ENCODE measurements at regions not wholly inside any gene's neighbourhood (a gene's known extent, or its start where the extent isn't known, plus 50 kb on each side); places are given as distances from the start of the nearest gene placed in this dataset.

GRCh38 chr2:8535821-8536685, 145.8 kb upstream of the ID2 start:
- peaks cover 36% of the 10 kb centered on the region for H3K4me1 ChIP-seq (ENCODE audit: control insufficient read depth, insufficient read depth, low read length, poor library complexity, severe bottlenecking)
- no peak overlapping the region for H3K4me3 ChIP-seq (ENCODE audit: extremely low read depth, insufficient read depth, low read length, poor library complexity, severe bottlenecking)
- peaks cover 12% of the 10 kb centered on the region for H3K9me3 ChIP-seq (ENCODE audit: control insufficient read depth, low read length)
- peak overlapping the region; percentile 75 for H3K27ac ChIP-seq (ENCODE audit: low read depth, low read length, severe bottlenecking)
- WGBS, 2 experiments (ENCODE audit: insufficient coverage in 2 of 2) = 79 to 83% methylated on average over 13 to 15 of the region's 19 CpGs
- no peaks in the 10 kb centered on the region for H3K36me3 ChIP-seq (ENCODE audit: control insufficient read depth, insufficient read depth, low read length)

GRCh38 chr2:8536686-8537561, 144.9 kb upstream of the ID2 start:
- 84 to 85% methylated on average over 10 to 13 of the region's 16 CpGs for WGBS, 2 experiments (ENCODE audit: insufficient coverage in 2 of 2)
- peaks cover 5% of the 10 kb centered on the region for H3K9me3 ChIP-seq (ENCODE audit: control insufficient read depth, low read length)
- H3K36me3 ChIP-seq (ENCODE audit: control insufficient read depth, insufficient read depth, low read length) = no peaks in the 10 kb centered on the region
- H3K4me3 ChIP-seq (ENCODE audit: extremely low read depth, insufficient read depth, low read length, poor library complexity, severe bottlenecking) = no peak overlapping the region
- peak overlapping the region; percentile 24 for H3K27ac ChIP-seq (ENCODE audit: low read depth, low read length, severe bottlenecking)
- H3K4me1 ChIP-seq (ENCODE audit: control insufficient read depth, insufficient read depth, low read length, poor library complexity, severe bottlenecking) = peaks cover 36% of the 10 kb centered on the region

GRCh38 chr2:8537562-8538155, 144.2 kb upstream of the ID2 start:
- 88 to 100% methylated on average over 2 of the region's 4 CpGs for WGBS, 2 experiments (ENCODE audit: insufficient coverage in 2 of 2)
- Histone ChIP-seq H3K27ac (ENCODE audit: low read depth, low read length, severe bottlenecking) (no peak overlapping the region), H3K4me1 (ENCODE audit: control insufficient read depth, insufficient read depth, low read length, poor library complexity, severe bottlenecking) (peaks cover 36% of the 10 kb centered on the region), H3K36me3 (ENCODE audit: control insufficient read depth, insufficient read depth, low read length) (no peaks in the 10 kb centered on the region), H3K4me3 (ENCODE audit: extremely low read depth, insufficient read depth, low read length, poor library complexity, severe bottlenecking) (no peak overlapping the region), H3K9me3 (ENCODE audit: control insufficient read depth, low read length) (no peaks in the 10 kb centered on the region)

GRCh38 chr2:8538531-8538930, 143.3 kb upstream of the ID2 start:
- H3K9me3 ChIP-seq (ENCODE audit: control insufficient read depth, low read length) = no peaks in the 10 kb centered on the region
- 94 to 95% methylated on average over 4 to 9 of the region's 9 CpGs for WGBS, 2 experiments (ENCODE audit: insufficient coverage in 2 of 2)
- H3K4me1 ChIP-seq (ENCODE audit: control insufficient read depth, insufficient read depth, low read length, poor library complexity, severe bottlenecking) = peaks cover 41% of the 10 kb centered on the region
- no peak overlapping the region for H3K4me3 ChIP-seq (ENCODE audit: extremely low read depth, insufficient read depth, low read length, poor library complexity, severe bottlenecking)
- no peaks in the 10 kb centered on the region for H3K36me3 ChIP-seq (ENCODE audit: control insufficient read depth, insufficient read depth, low read length)
- H3K27ac ChIP-seq (ENCODE audit: low read depth, low read length, severe bottlenecking) = no peak overlapping the region

GRCh38 chr2:8538931-8539621, 142.8 kb upstream of the ID2 start:
- Histone ChIP-seq H3K4me3 (ENCODE audit: extremely low read depth, insufficient read depth, low read length, poor library complexity, severe bottlenecking) (no peak overlapping the region), H3K4me1 (ENCODE audit: control insufficient read depth, insufficient read depth, low read length, poor library complexity, severe bottlenecking) (peaks cover 45% of the 10 kb centered on the region), H3K27ac (ENCODE audit: low read depth, low read length, severe bottlenecking) (no peak overlapping the region), H3K36me3 (ENCODE audit: control insufficient read depth, insufficient read depth, low read length) (no peaks in the 10 kb centered on the region), H3K9me3 (ENCODE audit: control insufficient read depth, low read length) (no peaks in the 10 kb centered on the region)
- WGBS, 2 experiments (ENCODE audit: insufficient coverage in 2 of 2) = 96% methylated on average over 12 to 13 of the region's 14 CpGs

- Histone ChIP-seq H3K36me3 (ENCODE audit: control insufficient read depth, insufficient read depth, low read length) (no peaks in the 10 kb centered on the region), H3K27ac (ENCODE audit: low read depth, low read length, severe bottlenecking) (no peak overlapping the region), H3K9me3 (ENCODE audit: control insufficient read depth, low read length) (no peaks in the 10 kb centered on the region), H3K4me1 (ENCODE audit: control insufficient read depth, insufficient read depth, low read length, poor library complexity, severe bottlenecking) (peaks cover 46% of the 10 kb centered on the region), H3K4me3 (ENCODE audit: extremely low read depth, insufficient read depth, low read length, poor library complexity, severe bottlenecking) (no peak overlapping the region)
- WGBS, 2 experiments (ENCODE audit: insufficient coverage in 2 of 2) = 80 to 89% methylated on average over 8 to 14 of the region's 14 CpGs
These were observed 141.9 kb upstream of the ID2 start for GRCh38 chr2:8539743-8540551.

GRCh38 chr2:8540552-8541055, 141.3 kb upstream of the ID2 start:
- no peaks in the 10 kb centered on the region for H3K36me3 ChIP-seq (ENCODE audit: control insufficient read depth, insufficient read depth, low read length)
- no peaks in the 10 kb centered on the region for H3K9me3 ChIP-seq (ENCODE audit: control insufficient read depth, low read length)
- H3K27ac ChIP-seq (ENCODE audit: low read depth, low read length, severe bottlenecking) = no peak overlapping the region
- 63 to 94% methylated on average over 1 to 2 of the region's 2 CpGs for WGBS, 2 experiments (ENCODE audit: insufficient coverage in 2 of 2)
- H3K4me3 ChIP-seq (ENCODE audit: extremely low read depth, insufficient read depth, low read length, poor library complexity, severe bottlenecking) = no peak overlapping the region
- peaks cover 44% of the 10 kb centered on the region for H3K4me1 ChIP-seq (ENCODE audit: control insufficient read depth, insufficient read depth, low read length, poor library complexity, severe bottlenecking)

GRCh38 chr2:8541223-8541622, 140.6 kb upstream of the ID2 start:
- Histone ChIP-seq H3K4me1 (ENCODE audit: control insufficient read depth, insufficient read depth, low read length, poor library complexity, severe bottlenecking) (peaks cover 38% of the 10 kb centered on the region), H3K27ac (ENCODE audit: low read depth, low read length, severe bottlenecking) (no peak overlapping the region), H3K9me3 (ENCODE audit: control insufficient read depth, low read length) (no peaks in the 10 kb centered on the region), H3K4me3 (ENCODE audit: extremely low read depth, insufficient read depth, low read length, poor library complexity, severe bottlenecking) (no peak overlapping the region), H3K36me3 (ENCODE audit: control insufficient read depth, insufficient read depth, low read length) (no peaks in the 10 kb centered on the region)
- 89 to 95% methylated on average over 8 of the region's 8 CpGs for WGBS, 2 experiments (ENCODE audit: insufficient coverage in 2 of 2)

GRCh38 chr2:8541636-8542035, 140.2 kb upstream of the ID2 start:
- Histone ChIP-seq H3K4me3 (ENCODE audit: extremely low read depth, insufficient read depth, low read length, poor library complexity, severe bottlenecking) (no peak overlapping the region), H3K27ac (ENCODE audit: low read depth, low read length, severe bottlenecking) (no peak overlapping the region), H3K36me3 (ENCODE audit: control insufficient read depth, insufficient read depth, low read length) (no peaks in the 10 kb centered on the region), H3K4me1 (ENCODE audit: control insufficient read depth, insufficient read depth, low read length, poor library complexity, severe bottlenecking) (peaks cover 34% of the 10 kb centered on the region), H3K9me3 (ENCODE audit: control insufficient read depth, low read length) (no peaks in the 10 kb centered on the region)
- WGBS, 2 experiments (ENCODE audit: insufficient coverage in 2 of 2) = 93 to 95% methylated on average over 13 of the region's 14 CpGs

Data from mesodermal cell (in vitro differentiated cells).